Neural progenitor cell (in vitro differentiated cells): ENCODE measurements at regions not wholly inside any gene's neighbourhood (a gene's known extent, or its start where the extent isn't known, plus 50 kb on each side); places are given as distances from the start of the nearest gene placed in this dataset.

ENCODE experiments used
- EZH2 ChIP-seq: fragments of 200-600 bp; sonication (generic); IDR thresholded peaks from 2 replicates; pipeline ENCODE4 v1.6.1; 2017; ENCODE audit warnings: antibody characterized with exemption, mild to moderate bottlenecking, moderate library complexity
- EZH2phosphoT487 ChIP-seq: fragments of 200-600 bp; sonication (generic); IDR thresholded peaks from 2 replicates; pipeline ENCODE4 v1.6.1; 2017; ENCODE audit warnings: antibody characterized with exemption
- TF ChIP-seq, protein P1 (sequence below): fragments of 200-600 bp; sonication (generic); IDR thresholded peaks from 2 replicates; pipeline ENCODE4 v1.5.1; 2017; ENCODE audit warnings: antibody characterized with exemption, mild to moderate bottlenecking

DNA sequence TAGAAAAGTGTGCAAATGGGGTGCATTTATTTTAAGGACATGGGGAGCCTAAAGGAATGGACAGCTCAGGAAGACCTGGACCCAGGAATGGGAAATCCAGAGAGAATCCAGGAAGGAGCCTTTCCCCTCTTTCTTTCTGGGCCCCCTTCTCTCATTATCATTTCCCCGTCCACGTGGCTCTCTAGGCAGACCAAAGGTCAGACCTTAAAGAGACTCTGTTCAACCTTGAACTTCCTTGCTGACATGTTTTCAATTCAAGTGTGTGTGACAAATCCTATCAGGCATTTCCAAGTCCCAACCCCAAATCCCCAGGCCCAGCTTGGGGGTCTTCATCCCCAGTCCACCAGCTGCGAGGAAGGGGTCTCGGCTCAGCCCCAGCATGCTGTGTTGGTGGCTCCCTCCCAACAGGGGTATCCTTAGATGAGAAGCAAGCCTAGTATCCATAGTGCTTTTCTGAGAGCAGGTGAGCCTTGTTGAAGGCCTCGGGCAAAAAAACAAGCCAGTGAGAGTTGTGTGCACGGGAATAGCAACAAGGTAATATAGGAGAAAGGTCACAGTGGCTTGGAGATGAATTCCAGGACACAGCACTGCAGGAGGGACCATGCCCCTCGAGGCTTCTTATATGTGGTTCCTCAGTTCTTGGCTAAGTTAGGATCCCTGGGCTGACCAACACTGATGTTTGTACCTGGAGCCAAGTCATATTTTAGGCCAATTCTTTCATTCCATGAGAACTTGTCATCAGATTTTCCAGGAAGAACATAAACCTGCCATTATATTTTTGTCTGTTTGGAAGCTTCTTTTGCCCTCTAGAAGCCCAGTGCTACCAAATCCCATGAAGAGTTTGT is 130.0 kb downstream of the ASB7 start:
- TF ChIP-seq, protein P1, sequence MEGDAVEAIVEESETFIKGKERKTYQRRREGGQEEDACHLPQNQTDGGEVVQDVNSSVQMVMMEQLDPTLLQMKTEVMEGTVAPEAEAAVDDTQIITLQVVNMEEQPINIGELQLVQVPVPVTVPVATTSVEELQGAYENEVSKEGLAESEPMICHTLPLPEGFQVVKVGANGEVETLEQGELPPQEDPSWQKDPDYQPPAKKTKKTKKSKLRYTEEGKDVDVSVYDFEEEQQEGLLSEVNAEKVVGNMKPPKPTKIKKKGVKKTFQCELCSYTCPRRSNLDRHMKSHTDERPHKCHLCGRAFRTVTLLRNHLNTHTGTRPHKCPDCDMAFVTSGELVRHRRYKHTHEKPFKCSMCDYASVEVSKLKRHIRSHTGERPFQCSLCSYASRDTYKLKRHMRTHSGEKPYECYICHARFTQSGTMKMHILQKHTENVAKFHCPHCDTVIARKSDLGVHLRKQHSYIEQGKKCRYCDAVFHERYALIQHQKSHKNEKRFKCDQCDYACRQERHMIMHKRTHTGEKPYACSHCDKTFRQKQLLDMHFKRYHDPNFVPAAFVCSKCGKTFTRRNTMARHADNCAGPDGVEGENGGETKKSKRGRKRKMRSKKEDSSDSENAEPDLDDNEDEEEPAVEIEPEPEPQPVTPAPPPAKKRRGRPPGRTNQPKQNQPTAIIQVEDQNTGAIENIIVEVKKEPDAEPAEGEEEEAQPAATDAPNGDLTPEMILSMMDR: no peak
- TF ChIP-seq EZH2: no peak
- TF ChIP-seq EZH2phosphoT487: no peak
